ENCODE measurements at regions not wholly inside any gene's neighbourhood (a gene's known extent, or its start where the extent isn't known, plus 50 kb on each side); places are given as distances from the start of the nearest gene placed in this dataset.
A peak's percentile ranks its signal among the peaks of the same experiment; 100 is the strongest.

GRCh38 chr21:14763695-14764064 lies 217.6 kb upstream of the SAMSN1 start:
- no peaks in the 10 kb centered on the region for H3K36me3 ChIP-seq
- H3K9me3 ChIP-seq, result no peaks in the 10 kb centered on the region
- no peaks in the 10 kb centered on the region for H3K27me3 ChIP-seq
- H3K27ac ChIP-seq, result peak overlapping the region; percentile 29 to 70
- no peak overlapping the region for H3K4me3 ChIP-seq
- DNase-seq (no peak), ATAC-seq (no peak)
- H3K4me1 ChIP-seq, result peaks cover 0 to 17% of the 10 kb centered on the region in 2 donors
- intact Hi-C loops (cut with DNase I), result no loop called here
- TF ChIP-seq, protein P1, sequence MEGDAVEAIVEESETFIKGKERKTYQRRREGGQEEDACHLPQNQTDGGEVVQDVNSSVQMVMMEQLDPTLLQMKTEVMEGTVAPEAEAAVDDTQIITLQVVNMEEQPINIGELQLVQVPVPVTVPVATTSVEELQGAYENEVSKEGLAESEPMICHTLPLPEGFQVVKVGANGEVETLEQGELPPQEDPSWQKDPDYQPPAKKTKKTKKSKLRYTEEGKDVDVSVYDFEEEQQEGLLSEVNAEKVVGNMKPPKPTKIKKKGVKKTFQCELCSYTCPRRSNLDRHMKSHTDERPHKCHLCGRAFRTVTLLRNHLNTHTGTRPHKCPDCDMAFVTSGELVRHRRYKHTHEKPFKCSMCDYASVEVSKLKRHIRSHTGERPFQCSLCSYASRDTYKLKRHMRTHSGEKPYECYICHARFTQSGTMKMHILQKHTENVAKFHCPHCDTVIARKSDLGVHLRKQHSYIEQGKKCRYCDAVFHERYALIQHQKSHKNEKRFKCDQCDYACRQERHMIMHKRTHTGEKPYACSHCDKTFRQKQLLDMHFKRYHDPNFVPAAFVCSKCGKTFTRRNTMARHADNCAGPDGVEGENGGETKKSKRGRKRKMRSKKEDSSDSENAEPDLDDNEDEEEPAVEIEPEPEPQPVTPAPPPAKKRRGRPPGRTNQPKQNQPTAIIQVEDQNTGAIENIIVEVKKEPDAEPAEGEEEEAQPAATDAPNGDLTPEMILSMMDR (IDR thresholded peaks at IDR 0.05), result no peak

DNA sequence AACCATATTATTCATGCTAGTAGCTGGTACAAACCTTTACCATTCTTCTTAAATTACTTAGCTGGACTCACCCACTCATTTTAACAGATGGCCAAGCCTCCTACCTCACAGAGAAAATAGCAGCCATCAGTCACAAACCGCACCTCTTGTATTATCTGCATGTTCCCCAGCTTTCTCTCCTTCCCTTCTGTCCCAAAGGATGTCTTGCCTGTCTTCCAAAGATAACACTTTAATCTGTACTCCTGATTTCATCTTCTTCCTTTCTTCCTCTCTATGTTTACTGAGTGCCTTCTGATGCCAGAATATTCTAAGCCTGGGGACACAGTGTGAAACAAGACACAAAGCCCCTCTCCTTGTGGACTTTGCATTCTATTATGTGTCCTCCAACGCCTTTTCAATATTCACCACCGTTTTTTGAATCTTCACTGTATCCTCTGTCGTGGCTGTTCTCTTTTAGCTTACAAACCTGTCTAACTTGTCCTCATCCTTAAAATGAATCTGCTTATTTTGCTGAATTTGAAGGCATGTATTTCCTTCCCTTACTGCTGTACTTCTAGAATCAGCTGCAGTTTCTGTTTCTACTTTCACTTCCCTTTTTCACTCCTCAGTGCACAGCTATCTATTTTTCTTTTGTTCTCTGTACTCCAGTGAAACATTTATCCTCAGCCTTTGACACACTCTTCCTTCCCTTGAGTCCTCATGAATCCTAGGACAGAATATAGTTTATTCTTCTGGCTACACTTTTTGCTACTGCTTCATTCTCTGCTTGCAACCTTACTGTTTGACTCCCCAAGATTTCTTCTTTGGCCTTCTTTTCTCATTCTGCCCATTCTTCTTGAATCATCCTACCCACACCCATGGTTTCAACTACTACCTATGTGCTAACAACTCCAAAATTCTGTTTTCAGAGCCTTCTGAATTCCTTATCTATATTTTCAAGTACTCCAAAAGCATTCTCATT lies 216.9 kb upstream of the SAMSN1 start:
- peaks cover 0 to 17% of the 10 kb centered on the region in 2 donors for H3K4me1 ChIP-seq
- intact Hi-C loops (cut with DNase I), result no loop called here
- ATAC-seq (peak; percentile 79), DNase-seq (no peak)
- no peaks in the 10 kb centered on the region for H3K36me3 ChIP-seq
- no peaks in the 10 kb centered on the region for H3K9me3 ChIP-seq
- H3K4me3 ChIP-seq, result peak overlapping the region in 1 of 2 donors; percentile 4
- H3K27ac ChIP-seq, result peak overlapping the region; percentile 58 to 70
- TF ChIP-seq, protein P1 (IDR thresholded peaks at IDR 0.05), result no peak
- H3K27me3 ChIP-seq, result no peaks in the 10 kb centered on the region

DNA sequence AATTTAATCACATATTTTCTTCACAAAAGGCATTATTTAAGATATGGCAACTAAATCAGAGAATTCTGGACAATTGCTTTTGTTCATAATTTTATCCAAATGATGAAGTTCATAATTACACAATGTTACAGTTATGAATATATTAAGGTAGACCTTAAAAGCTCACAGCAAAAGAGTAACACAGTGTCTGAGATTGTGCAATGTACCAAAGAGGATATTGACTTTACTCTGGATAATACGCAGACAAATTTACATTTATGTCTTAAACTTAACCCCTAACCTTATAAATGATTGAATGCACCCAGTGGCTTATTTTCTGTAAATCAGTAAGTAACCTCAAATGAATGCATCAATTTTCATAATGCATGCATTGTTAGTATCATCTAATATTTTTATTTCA lies 216.2 kb upstream of the SAMSN1 start:
- Histone ChIP-seq H3K36me3 (no peaks in the 10 kb centered on the region), H3K27me3 (no peaks in the 10 kb centered on the region), H3K27ac (peak overlapping the region; percentile 58 to 70), H3K4me3 (peak overlapping the region in 1 of 2 donors; percentile 4), H3K4me1 (peaks cover 0 to 17% of the 10 kb centered on the region in 2 donors), H3K9me3 (no peaks in the 10 kb centered on the region)
- TF ChIP-seq, protein P1 (IDR thresholded peaks at IDR 0.05), result no peak
- intact Hi-C loops (cut with DNase I), result no loop called here
- no peak for DNase-seq
- peak; percentile 17 for ATAC-seq

DNA sequence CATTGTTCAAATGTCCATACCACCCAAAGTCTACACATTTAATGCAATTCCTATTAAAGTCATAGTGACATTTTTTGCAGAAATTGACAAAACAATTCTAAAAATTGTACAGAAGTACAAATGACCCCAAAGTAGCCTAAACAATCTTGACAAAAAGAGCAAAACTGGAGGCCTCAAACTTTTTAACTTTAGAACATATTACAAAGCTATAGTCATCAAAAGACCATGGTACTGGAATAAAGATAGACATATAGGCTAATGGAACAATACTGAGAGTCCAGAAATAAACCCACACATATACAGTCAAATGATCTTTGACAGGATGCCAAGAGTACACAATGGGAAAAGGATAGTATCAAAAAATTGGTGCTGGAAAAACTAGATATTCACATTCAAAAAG lies 213.2 kb upstream of the SAMSN1 start:
- Histone ChIP-seq H3K9me3 (no peaks in the 10 kb centered on the region), H3K27me3 (no peaks in the 10 kb centered on the region), H3K4me3 (no peak overlapping the region), H3K27ac (no peak overlapping the region), H3K4me1 (peaks cover 0 to 17% of the 10 kb centered on the region in 2 donors), H3K36me3 (no peaks in the 10 kb centered on the region)
- ATAC-seq, result no peak
- intact Hi-C loops (cut with DNase I), result no loop called here
- TF ChIP-seq, protein P1 (IDR thresholded peaks at IDR 0.05), result no peak
- DNase-seq, result no peak

GRCh38 chr21:14758849-14759248 lies 212.7 kb upstream of the SAMSN1 start:
- no peaks in the 10 kb centered on the region for H3K9me3 ChIP-seq
- TF ChIP-seq, protein P1 (IDR thresholded peaks at IDR 0.05), result no peak
- H3K36me3 ChIP-seq, result no peaks in the 10 kb centered on the region
- no peak for DNase-seq
- peaks cover 0 to 17% of the 10 kb centered on the region in 2 donors for H3K4me1 ChIP-seq
- H3K27ac ChIP-seq, result no peak overlapping the region
- H3K27me3 ChIP-seq, result no peaks in the 10 kb centered on the region
- no peak for ATAC-seq
- intact Hi-C loops (cut with DNase I), result no loop called here
- H3K4me3 ChIP-seq, result no peak overlapping the region
